T-cell (primary cell): ENCODE measurements at regions not wholly inside any gene's neighbourhood (a gene's known extent, or its start where the extent isn't known, plus 50 kb on each side); places are given as distances from the start of the nearest gene placed in this dataset.

Source experiments
- ATAC-seq, 4 experiments: fragments of 200-7000 bp in 3 of 4; fragments of 150-1000 bp in 1 of 4; cut with Tn5 transposase; replicated peaks in 1 of 4; 1 replicate in 3 of 4; 2 replicates in 1 of 4; pipeline ENCODE4 v1.10.0; 2021; ENCODE audit warnings: moderate library complexity in 3 of 4, mild to moderate bottlenecking in 2 of 4, moderate number of reproducible peaks in 1 of 4
- CTCF ChIA-PET, 2 donors: fragments of 300-600 bp; sonication (Branson Sonifier 250); formaldehyde crosslinking; loops; one replicate each; lab custom pipeline; 2022; ENCODE audit warnings: antibody characterized with exemption in 2 of 2; lab: Charles Lee
- POLR2A ChIA-PET, 2 donors: fragments of 300-600 bp; sonication (Branson Sonifier 250); formaldehyde crosslinking; loops; one replicate each; lab custom pipeline; 2022; ENCODE audit warnings: antibody characterized with exemption in 2 of 2; lab: Charles Lee
- DNase-seq, 35 experiments: peaks; one replicate each; pipeline versions ENCODE4 v3.0.0 to v3.0.0-alpha.2; 2013 to 2023
- H3K27ac ChIP-seq: one replicate; pipeline ENCODE4 v1.5.1; 2013; ENCODE audit warnings: low read length
- H3K27me3 ChIP-seq, 2 experiments: replicated peaks in 1 of 2; 1 replicate in 1 of 2; 2 replicates in 1 of 2; pipeline versions ENCODE4 v1.6.1 to v1.7.0; 2013; ENCODE audit warnings: low read length in 1 of 2, mixed read lengths in 1 of 2; ENCODE audit not compliant: control insufficient read depth in 2 of 2, insufficient read depth in 2 of 2; ENCODE audit errors: extremely low read depth in 1 of 2
- H3K36me3 ChIP-seq, 2 donors: 1 replicate in 1 of 2; 2 replicates in 1 of 2; pipeline versions ENCODE4 v1.6.1 to v1.7.0; 2013; ENCODE audit warnings: low read length in 1 of 2; ENCODE audit not compliant: control insufficient read depth in 2 of 2, insufficient read depth in 1 of 2; ENCODE audit errors: extremely low read depth in 1 of 2
- H3K4me1 ChIP-seq, 2 experiments: 1 replicate in 1 of 2; 2 replicates in 1 of 2; pipeline versions ENCODE4 v1.6.1 to v1.7.0; 2013; ENCODE audit warnings: low read length in 2 of 2, mixed read lengths in 1 of 2; ENCODE audit not compliant: insufficient read depth in 2 of 2, control insufficient read depth in 1 of 2; ENCODE audit errors: extremely low read depth in 1 of 2
- H3K4me3 ChIP-seq, 2 donors: 1 replicate in 1 of 2; 2 replicates in 1 of 2; pipeline versions ENCODE4 v1.5.1 to v1.7.0; 2013; ENCODE audit warnings: mild to moderate bottlenecking in 2 of 2, low read length in 1 of 2, moderate library complexity in 1 of 2; ENCODE audit not compliant: control insufficient read depth in 1 of 2; ENCODE audit errors: extremely low read depth in 1 of 2
- H3K9me3 ChIP-seq: 2 replicates; pipeline ENCODE4 v1.7.0; 2013
- H3K27ac Mint-ChIP-seq, 2 donors: one replicate each; pipeline ENCODE4 v1.8.0; 2020 to 2021; ENCODE audit warnings: mild to moderate bottlenecking in 2 of 2, mixed read lengths in 2 of 2
- H3K27me3 Mint-ChIP-seq, 2 donors: one replicate each; pipeline ENCODE4 v1.8.0; 2021 to 2022; ENCODE audit warnings: mixed read lengths in 2 of 2
- H3K36me3 Mint-ChIP-seq: one replicate; pipeline ENCODE4 v1.8.0; 2021; ENCODE audit warnings: mixed read lengths
- H3K4me1 Mint-ChIP-seq, 3 donors: one replicate each; pipeline ENCODE4 v1.8.0; 2020 to 2022; ENCODE audit warnings: mixed read lengths in 3 of 3, mild to moderate bottlenecking in 1 of 3
- H3K4me3 Mint-ChIP-seq, 3 donors: one replicate each; pipeline ENCODE4 v1.8.0; 2020 to 2022; ENCODE audit warnings: mild to moderate bottlenecking in 3 of 3, mixed read lengths in 3 of 3, moderate library complexity in 3 of 3
- H3K9me3 Mint-ChIP-seq, 3 donors: one replicate each; pipeline ENCODE4 v1.8.0; 2020 to 2022; ENCODE audit warnings: mixed read lengths in 3 of 3
- WGBS: methylation state at CpG from one replicate; pipeline ENCODE4 v1.1.5; 2013; ENCODE audit warnings: missing lambda C conversion rate; ENCODE audit not compliant: insufficient coverage; 5-methylcytosine and 5-hydroxymethylcytosine counted together

DNA sequence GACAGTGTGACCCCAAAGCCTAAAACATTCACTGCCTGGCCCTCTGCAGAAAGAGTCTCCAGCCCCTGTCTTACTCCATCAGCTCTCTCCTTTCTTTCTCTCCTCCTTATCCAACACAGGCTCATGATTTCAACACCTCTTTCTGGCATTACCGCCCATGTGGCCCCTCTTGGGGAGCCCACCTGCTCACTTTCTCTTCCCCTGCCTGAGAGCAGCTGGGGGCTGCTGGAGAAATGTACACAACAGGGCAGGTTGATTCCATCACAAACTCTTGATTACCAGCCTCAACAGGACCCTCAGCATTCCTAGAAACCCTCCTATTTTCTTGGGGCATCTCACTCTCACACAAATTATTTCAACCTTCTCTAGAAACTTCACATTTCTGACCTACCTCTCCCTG lies 98.3 kb downstream of the ABHD5 start:
- Histone ChIP-seq H3K36me3 (no peaks in the 10 kb centered on the region), H3K9me3 (no peaks in the 10 kb centered on the region), H3K4me1 (no peaks in the 10 kb centered on the region), H3K27ac (no peak overlapping the region), H3K27me3 (peaks cover 0 to 31% of the 10 kb centered on the region in 2 experiments), H3K4me3 (no peak overlapping the region)
- ChIA-PET POLR2A (no interaction called here), CTCF (no interaction called here)
- no peak overlapping the region for H3K4me3 Mint-ChIP-seq
- no peak overlapping the region for H3K27ac Mint-ChIP-seq
- no peaks in the 10 kb centered on the region for H3K36me3 Mint-ChIP-seq
- H3K4me1 Mint-ChIP-seq: no peaks in the 10 kb centered on the region
- DNase-seq: no peak
- ATAC-seq: no peak
- peaks cover 8 to 14% of the 10 kb centered on the region in 2 donors for H3K27me3 Mint-ChIP-seq
- H3K9me3 Mint-ChIP-seq: no peaks in the 10 kb centered on the region
- WGBS: 91% methylated on average over 1 of the region's 1 CpG

DNA sequence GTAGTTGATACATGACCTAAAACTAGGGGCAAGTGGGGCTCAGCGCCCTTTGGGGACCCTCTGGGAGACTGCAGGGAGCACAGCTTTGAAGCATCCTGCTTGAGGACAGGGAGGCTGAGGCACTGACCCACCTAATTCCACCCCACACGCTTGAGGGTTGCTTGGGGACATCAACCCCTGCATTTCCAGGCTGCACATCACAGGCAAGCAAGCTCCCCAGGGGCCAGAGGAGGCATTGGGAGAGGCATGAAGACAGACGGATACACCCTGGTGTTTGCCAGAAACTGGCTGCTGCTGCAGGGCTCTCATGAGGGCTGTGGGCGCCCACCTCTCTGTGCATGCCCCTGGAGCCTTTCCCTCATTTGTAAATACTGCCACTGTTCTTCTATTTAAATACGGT lies 99.3 kb downstream of the ABHD5 start:
- ChIA-PET CTCF (no interaction called here), POLR2A (no interaction called here)
- H3K27ac Mint-ChIP-seq: no peak overlapping the region
- Histone ChIP-seq H3K27ac (no peak overlapping the region), H3K36me3 (no peaks in the 10 kb centered on the region), H3K9me3 (no peaks in the 10 kb centered on the region), H3K27me3 (peaks cover 0 to 34% of the 10 kb centered on the region in 2 experiments), H3K4me3 (no peak overlapping the region), H3K4me1 (no peaks in the 10 kb centered on the region)
- H3K36me3 Mint-ChIP-seq: no peaks in the 10 kb centered on the region
- ATAC-seq: no peak
- no peak for DNase-seq
- 100% methylated on average over 2 of the region's 5 CpGs for WGBS
- H3K4me3 Mint-ChIP-seq: no peak overlapping the region
- H3K4me1 Mint-ChIP-seq: no peaks in the 10 kb centered on the region
- H3K9me3 Mint-ChIP-seq: no peaks in the 10 kb centered on the region
- H3K27me3 Mint-ChIP-seq: peaks cover 8 to 20% of the 10 kb centered on the region in 2 donors

DNA sequence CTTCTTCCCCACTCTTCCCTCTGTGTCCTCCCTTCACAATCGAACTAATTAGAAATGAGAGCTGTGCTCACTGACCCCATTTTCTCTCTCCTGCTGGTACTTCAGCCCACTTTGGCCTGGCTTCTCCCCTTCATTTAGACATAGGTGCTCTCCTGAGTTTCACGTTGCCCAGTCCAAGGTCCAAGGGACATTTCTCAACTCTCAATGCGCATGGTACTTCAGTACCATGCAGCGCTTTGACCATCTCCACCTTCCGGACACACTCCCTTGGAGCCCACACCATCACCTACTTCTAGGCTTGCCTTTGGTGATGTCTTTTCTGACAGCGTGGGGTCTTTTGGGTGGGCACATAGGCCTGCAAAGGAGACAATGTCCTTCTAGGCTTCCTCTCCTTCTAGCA lies 99.7 kb downstream of the ABHD5 start:
- CTCF ChIA-PET: no interaction called here

DNA sequence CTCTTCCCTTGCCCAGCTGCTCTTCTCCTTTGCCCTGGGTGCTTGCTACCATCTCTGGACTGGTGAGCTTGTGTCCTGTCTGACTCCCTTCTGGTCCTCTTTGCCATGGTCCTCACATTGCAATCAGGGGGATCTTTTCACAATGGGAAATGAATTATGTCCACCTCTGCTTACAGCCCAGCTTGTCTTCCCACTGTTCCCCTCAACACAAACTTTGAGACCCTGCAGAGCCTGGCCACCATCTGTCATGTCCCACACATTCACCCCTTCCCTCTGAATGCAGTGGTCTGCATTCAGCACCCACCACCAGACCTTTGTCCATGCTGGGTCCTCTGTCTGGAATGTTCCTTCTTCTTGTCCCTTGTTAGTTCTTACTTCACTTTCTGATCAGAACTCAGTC lies 100.5 kb downstream of the ABHD5 start:
- ChIA-PET CTCF (no interaction called here), POLR2A (no interaction called here)
- no peak for DNase-seq
- no peaks in the 10 kb centered on the region for H3K4me1 ChIP-seq
- no peak overlapping the region for H3K27ac ChIP-seq
- Mint-ChIP-seq H3K4me3 (no peak overlapping the region), H3K4me1 (no peaks in the 10 kb centered on the region), H3K27ac (no peak overlapping the region), H3K36me3 (no peaks in the 10 kb centered on the region), H3K9me3 (no peaks in the 10 kb centered on the region), H3K27me3 (peaks cover 16 to 28% of the 10 kb centered on the region in 2 donors)
- peaks cover 0 to 36% of the 10 kb centered on the region in 2 experiments for H3K27me3 ChIP-seq
- H3K36me3 ChIP-seq: no peaks in the 10 kb centered on the region
- H3K9me3 ChIP-seq: no peaks in the 10 kb centered on the region
- no peak overlapping the region for H3K4me3 ChIP-seq
- ATAC-seq: no peak

More for the DNA sequence above, 99.7 kb downstream of the ABHD5 start:
- whole genome bisulfite sequencing: 81% methylated on average over 5 of the region's 6 CpGs
- ATAC-seq (no peak), DNase-seq (no peak)
- H3K27ac ChIP-seq: no peak overlapping the region
- no peaks in the 10 kb centered on the region for H3K36me3 Mint-ChIP-seq
- no peak overlapping the region for H3K27ac Mint-ChIP-seq
- POLR2A ChIA-PET: no interaction called here
- no peaks in the 10 kb centered on the region for H3K36me3 ChIP-seq
- no peaks in the 10 kb centered on the region for H3K4me1 ChIP-seq
- peaks cover 0 to 34% of the 10 kb centered on the region in 2 experiments for H3K27me3 ChIP-seq
- H3K4me1 Mint-ChIP-seq: no peaks in the 10 kb centered on the region
- no peaks in the 10 kb centered on the region for H3K9me3 Mint-ChIP-seq
- H3K4me3 Mint-ChIP-seq: no peak overlapping the region
- H3K4me3 ChIP-seq: no peak overlapping the region
- no peaks in the 10 kb centered on the region for H3K9me3 ChIP-seq
- peaks cover 8 to 20% of the 10 kb centered on the region in 2 donors for H3K27me3 Mint-ChIP-seq

DNA sequence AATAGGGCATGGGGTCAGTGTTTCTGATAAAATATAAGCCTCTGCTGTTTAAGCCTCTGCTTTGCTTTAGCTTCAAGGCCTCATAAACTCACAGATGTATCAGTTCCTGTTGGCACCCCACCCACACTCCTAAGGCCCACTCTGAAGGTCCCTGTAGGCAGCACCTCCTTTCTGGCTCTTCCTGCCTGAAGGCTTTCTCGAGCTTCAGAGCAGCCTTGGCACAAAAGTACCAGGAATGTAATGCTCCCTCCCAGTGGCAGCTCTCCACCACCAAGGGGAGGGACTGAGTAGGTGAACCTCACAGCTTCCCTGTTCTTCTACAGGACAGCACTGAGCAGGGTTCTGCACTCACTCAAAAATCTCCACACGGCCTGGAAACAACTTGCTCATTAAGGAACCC lies 102.2 kb downstream of the ABHD5 start:
- H3K36me3 Mint-ChIP-seq: no peaks in the 10 kb centered on the region
- H3K9me3 ChIP-seq: no peaks in the 10 kb centered on the region
- ATAC-seq (no peak), DNase-seq (no peak)
- H3K9me3 Mint-ChIP-seq: no peaks in the 10 kb centered on the region
- ChIA-PET CTCF (no interaction called here), POLR2A (no interaction called here)
- WGBS: 20% methylated on average over 1 of the region's 2 CpGs
- H3K27ac Mint-ChIP-seq: no peak overlapping the region
- no peak overlapping the region for H3K4me3 ChIP-seq
- no peak overlapping the region for H3K27ac ChIP-seq
- H3K36me3 ChIP-seq: no peaks in the 10 kb centered on the region
- H3K27me3 ChIP-seq: peaks cover 0 to 33% of the 10 kb centered on the region in 2 experiments
- no peaks in the 10 kb centered on the region for H3K4me1 ChIP-seq
- peaks cover 22 to 36% of the 10 kb centered on the region in 2 donors for H3K27me3 Mint-ChIP-seq
- H3K4me1 Mint-ChIP-seq: no peaks in the 10 kb centered on the region
- H3K4me3 Mint-ChIP-seq: no peak overlapping the region

DNA sequence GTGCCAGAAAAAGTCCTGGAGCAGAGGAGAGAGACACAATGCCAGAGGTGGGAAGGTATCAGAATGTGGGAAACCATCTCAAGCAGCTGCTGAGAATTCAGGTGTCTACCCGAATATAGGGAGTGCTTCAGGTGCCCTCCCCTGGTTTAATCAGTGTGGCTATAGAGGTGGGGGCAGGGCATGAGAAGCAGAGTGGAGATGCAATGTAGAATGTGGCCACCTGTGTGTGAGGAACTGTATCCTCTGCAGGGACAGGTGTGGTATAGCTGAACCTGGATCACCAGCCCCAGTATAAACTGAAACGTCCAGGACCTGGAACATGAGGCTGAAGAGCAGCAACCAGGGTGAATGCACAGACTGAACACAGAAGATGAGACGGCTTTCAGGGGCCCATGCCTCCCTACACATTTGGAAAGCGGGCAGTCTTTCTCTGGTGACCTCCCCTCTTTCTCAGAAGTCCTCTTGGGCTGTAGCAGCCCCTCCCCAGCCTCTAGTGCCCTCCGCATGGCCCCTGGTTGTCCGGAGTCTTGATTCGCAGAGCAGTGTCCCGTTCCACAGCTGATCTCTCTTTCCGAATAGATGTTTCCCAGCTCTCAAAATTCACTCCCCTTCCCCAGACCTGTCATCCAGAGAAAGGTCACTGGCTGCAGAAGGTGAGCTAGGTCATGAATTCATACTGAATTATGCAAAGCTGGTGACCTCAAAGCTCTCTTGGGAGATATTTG lies 103.1 kb downstream of the ABHD5 start:
- H3K4me1 ChIP-seq: no peaks in the 10 kb centered on the region
- ChIA-PET POLR2A (no interaction called here), CTCF (interaction anchor here in 1 of 2 donors (0.5 kb wide), 1 partner anchor 398 kb away, joined by 4 read pairs; no protein-coding TSS in a partner anchor)
- no peaks in the 10 kb centered on the region for H3K36me3 Mint-ChIP-seq
- H3K27ac Mint-ChIP-seq: no peak overlapping the region
- H3K9me3 Mint-ChIP-seq: no peaks in the 10 kb centered on the region
- WGBS: 57% methylated on average over 4 of the region's 9 CpGs
- no peaks in the 10 kb centered on the region for H3K4me1 Mint-ChIP-seq
- H3K27me3 Mint-ChIP-seq: peaks cover 22 to 38% of the 10 kb centered on the region in 2 donors
- H3K4me3 ChIP-seq: no peak overlapping the region
- H3K4me3 Mint-ChIP-seq: no peak overlapping the region
- ATAC-seq (no peak), DNase-seq (no peak)
- H3K36me3 ChIP-seq: no peaks in the 10 kb centered on the region
- peaks cover 0 to 29% of the 10 kb centered on the region in 2 experiments for H3K27me3 ChIP-seq
- H3K9me3 ChIP-seq: no peaks in the 10 kb centered on the region
- H3K27ac ChIP-seq: no peak overlapping the region
